ENCODE measurements at regions not wholly inside any gene's neighbourhood (a gene's known extent, or its start where the extent isn't known, plus 50 kb on each side); places are given as distances from the start of the nearest gene placed in this dataset.

- H3K9ac ChIP-seq (ENCODE audit: low read length in 2 of 2): no peak overlapping the region
- no peak overlapping the region for H3K27ac ChIP-seq (ENCODE audit: low read length)
- H3K4me3 ChIP-seq (ENCODE audit: low read length in 2 of 2): no peak overlapping the region
- no peaks in the 10 kb centered on the region for H3K27me3 ChIP-seq (ENCODE audit: control insufficient read depth in 1 of 2, insufficient read depth in 2 of 2, low read length in 2 of 2)
- no peaks in the 10 kb centered on the region for H3K9me3 ChIP-seq (ENCODE audit: control insufficient read depth in 2 of 2, low read length in 2 of 2)
- no peaks in the 10 kb centered on the region for H3K36me3 ChIP-seq (ENCODE audit: control insufficient read depth in 2 of 2, insufficient read depth in 2 of 2, low read length in 2 of 2)
- H3K4me1 ChIP-seq (ENCODE audit: control insufficient read depth, insufficient read depth, low read length): no peaks in the 10 kb centered on the region
Observed at GRCh38 chr2:104572834-104573233, 281.1 kb upstream of the POU3F3 start.

- Histone ChIP-seq H3K36me3 (ENCODE audit: control insufficient read depth in 2 of 2, insufficient read depth in 2 of 2, low read length in 2 of 2) (no peaks in the 10 kb centered on the region), H3K27me3 (ENCODE audit: control insufficient read depth in 1 of 2, insufficient read depth in 2 of 2, low read length in 2 of 2) (peaks cover 0 to 3% of the 10 kb centered on the region in 2 donors), H3K27ac (ENCODE audit: low read length) (no peak overlapping the region), H3K4me3 (ENCODE audit: low read length in 2 of 2) (no peak overlapping the region), H3K9me3 (ENCODE audit: control insufficient read depth in 2 of 2, low read length in 2 of 2) (no peaks in the 10 kb centered on the region), H3K9ac (ENCODE audit: low read length in 2 of 2) (no peak overlapping the region), H3K4me1 (ENCODE audit: control insufficient read depth, insufficient read depth, low read length) (no peaks in the 10 kb centered on the region)
Observed at GRCh38 chr2:104574367-104574766, 279.5 kb upstream of the POU3F3 start.

GRCh38 chr2:104577143-104577542 is 276.8 kb upstream of the POU3F3 start:
- Histone ChIP-seq H3K27ac (ENCODE audit: low read length) (no peak overlapping the region), H3K27me3 (ENCODE audit: control insufficient read depth in 1 of 2, insufficient read depth in 2 of 2, low read length in 2 of 2) (peaks cover 0 to 5% of the 10 kb centered on the region in 2 donors), H3K4me3 (ENCODE audit: low read length in 2 of 2) (no peak overlapping the region), H3K9me3 (ENCODE audit: control insufficient read depth in 2 of 2, low read length in 2 of 2) (no peaks in the 10 kb centered on the region), H3K36me3 (ENCODE audit: control insufficient read depth in 2 of 2, insufficient read depth in 2 of 2, low read length in 2 of 2) (no peaks in the 10 kb centered on the region), H3K4me1 (ENCODE audit: control insufficient read depth, insufficient read depth, low read length) (no peaks in the 10 kb centered on the region), H3K9ac (ENCODE audit: low read length in 2 of 2) (no peak overlapping the region)

DNA sequence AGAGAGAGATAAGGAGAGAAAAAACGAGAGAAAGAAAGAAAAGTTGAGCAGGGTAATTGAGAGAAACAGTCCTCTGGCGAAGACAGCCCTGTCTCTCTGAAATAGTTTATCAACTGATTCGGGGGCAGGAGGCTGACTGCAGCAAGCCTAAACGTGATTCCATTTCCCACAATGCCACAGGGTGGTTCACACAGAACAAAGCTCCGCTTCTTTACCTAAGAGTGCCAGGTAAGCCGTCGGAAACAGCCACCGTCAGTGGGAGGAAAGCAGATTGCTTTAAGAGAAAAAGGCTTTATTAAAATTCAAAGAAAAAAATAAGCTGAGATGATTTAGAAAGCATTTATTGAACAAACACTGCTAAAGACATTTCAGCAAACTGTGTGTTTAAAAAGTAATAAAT is 271.4 kb upstream of the POU3F3 start:
- peaks cover 0 to 5% of the 10 kb centered on the region in 2 donors for H3K27me3 ChIP-seq (ENCODE audit: control insufficient read depth in 1 of 2, insufficient read depth in 2 of 2, low read length in 2 of 2)

DNA sequence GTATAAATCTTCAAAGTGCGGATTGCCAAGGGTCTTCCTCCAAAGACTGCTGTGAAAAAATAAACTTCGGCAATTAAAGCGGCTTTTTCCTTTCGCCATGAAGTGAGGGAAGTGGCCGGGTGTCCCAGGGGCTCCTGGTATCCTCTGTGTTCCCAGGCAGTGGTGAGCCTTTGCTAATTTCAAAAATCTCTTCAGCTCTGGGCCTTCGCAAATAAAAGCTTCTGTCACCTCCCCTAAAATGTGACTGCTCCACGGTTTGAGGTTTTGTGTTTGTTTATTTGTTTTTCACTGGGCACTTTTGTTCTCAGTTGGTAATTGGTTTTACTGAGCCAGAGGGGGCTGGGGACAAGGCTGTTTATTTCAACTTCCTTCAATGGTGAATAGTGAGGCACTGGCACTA is 270.1 kb upstream of the POU3F3 start:
- peaks cover 0 to 4% of the 10 kb centered on the region in 2 donors for H3K27me3 ChIP-seq (ENCODE audit: control insufficient read depth in 1 of 2, insufficient read depth in 2 of 2, low read length in 2 of 2)

More for the DNA sequence above, 271.4 kb upstream of the POU3F3 start:
- Histone ChIP-seq H3K36me3 (ENCODE audit: control insufficient read depth in 2 of 2, insufficient read depth in 2 of 2, low read length in 2 of 2) (no peaks in the 10 kb centered on the region), H3K27ac (ENCODE audit: low read length) (no peak overlapping the region), H3K9me3 (ENCODE audit: control insufficient read depth in 2 of 2, low read length in 2 of 2) (no peaks in the 10 kb centered on the region), H3K4me1 (ENCODE audit: control insufficient read depth, insufficient read depth, low read length) (no peaks in the 10 kb centered on the region), H3K9ac (ENCODE audit: low read length in 2 of 2) (no peak overlapping the region), H3K4me3 (ENCODE audit: low read length in 2 of 2) (no peak overlapping the region)

DNA sequence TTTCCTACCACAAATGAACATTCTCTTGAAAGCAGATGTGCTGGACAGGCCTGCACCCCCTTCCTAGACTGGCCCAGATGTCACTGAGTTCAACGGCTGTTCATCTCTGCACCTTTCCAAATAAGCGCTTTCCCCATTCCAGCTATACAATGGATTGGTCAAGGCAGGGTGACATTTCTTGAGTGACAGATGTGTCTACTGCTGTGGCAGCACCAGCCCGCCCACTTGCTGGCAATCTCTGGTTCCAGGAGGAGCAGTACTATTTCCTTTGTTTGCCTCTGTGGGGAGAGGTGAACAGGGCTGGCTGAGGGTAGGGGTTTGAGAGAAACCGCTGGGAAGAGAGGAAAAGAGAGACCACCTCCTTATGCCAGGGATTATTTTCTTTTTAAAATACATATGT is 269.5 kb upstream of the POU3F3 start:
- no peaks in the 10 kb centered on the region for H3K9me3 ChIP-seq (ENCODE audit: control insufficient read depth in 2 of 2, low read length in 2 of 2)
- H3K4me3 ChIP-seq (ENCODE audit: low read length in 2 of 2): no peak overlapping the region
- peaks cover 0 to 2% of the 10 kb centered on the region in 2 donors for H3K27me3 ChIP-seq (ENCODE audit: control insufficient read depth in 1 of 2, insufficient read depth in 2 of 2, low read length in 2 of 2)
- H3K27ac ChIP-seq (ENCODE audit: low read length): no peak overlapping the region
- no peaks in the 10 kb centered on the region for H3K36me3 ChIP-seq (ENCODE audit: control insufficient read depth in 2 of 2, insufficient read depth in 2 of 2, low read length in 2 of 2)
- no peaks in the 10 kb centered on the region for H3K4me1 ChIP-seq (ENCODE audit: control insufficient read depth, insufficient read depth, low read length)
- no peak overlapping the region for H3K9ac ChIP-seq (ENCODE audit: low read length in 2 of 2)

More for the DNA sequence above, 270.1 kb upstream of the POU3F3 start:
- Histone ChIP-seq H3K9ac (ENCODE audit: low read length in 2 of 2) (no peak overlapping the region), H3K4me3 (ENCODE audit: low read length in 2 of 2) (no peak overlapping the region), H3K9me3 (ENCODE audit: control insufficient read depth in 2 of 2, low read length in 2 of 2) (no peaks in the 10 kb centered on the region), H3K4me1 (ENCODE audit: control insufficient read depth, insufficient read depth, low read length) (no peaks in the 10 kb centered on the region), H3K27ac (ENCODE audit: low read length) (no peak overlapping the region), H3K36me3 (ENCODE audit: control insufficient read depth in 2 of 2, insufficient read depth in 2 of 2, low read length in 2 of 2) (no peaks in the 10 kb centered on the region)

- H3K36me3 ChIP-seq (ENCODE audit: control insufficient read depth in 2 of 2, insufficient read depth in 2 of 2, low read length in 2 of 2): no peaks in the 10 kb centered on the region
- H3K4me1 ChIP-seq (ENCODE audit: control insufficient read depth, insufficient read depth, low read length): no peaks in the 10 kb centered on the region
- H3K27me3 ChIP-seq (ENCODE audit: control insufficient read depth in 1 of 2, insufficient read depth in 2 of 2, low read length in 2 of 2): no peaks in the 10 kb centered on the region
- H3K27ac ChIP-seq (ENCODE audit: low read length): no peak overlapping the region
- H3K9ac ChIP-seq (ENCODE audit: low read length in 2 of 2): no peak overlapping the region
- no peak overlapping the region for H3K4me3 ChIP-seq (ENCODE audit: low read length in 2 of 2)
- peaks cover 3 to 11% of the 10 kb centered on the region in 2 donors for H3K9me3 ChIP-seq (ENCODE audit: control insufficient read depth in 2 of 2, low read length in 2 of 2)
Observed at GRCh38 chr2:104595576-104595975, 258.3 kb upstream of the POU3F3 start.

DNA sequence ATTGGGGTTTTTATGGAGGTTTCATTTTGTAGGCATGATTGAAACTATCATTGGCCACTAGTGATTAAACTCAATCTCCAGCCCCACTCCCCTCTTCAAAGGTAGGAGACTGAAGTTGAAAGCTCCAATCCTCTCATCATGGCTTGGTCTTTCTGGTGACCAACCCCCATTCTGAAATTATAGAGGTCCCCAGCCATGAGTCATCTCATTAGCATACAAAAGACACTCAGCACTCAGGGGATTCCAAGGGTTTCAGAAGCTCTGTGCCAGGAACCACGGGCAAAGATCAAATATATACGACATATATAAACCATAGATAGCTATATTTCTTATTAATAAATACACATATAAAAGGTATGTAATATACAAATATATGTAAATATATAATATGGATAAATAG is 256.0 kb upstream of the POU3F3 start:
- Histone ChIP-seq H3K4me1 (ENCODE audit: control insufficient read depth, insufficient read depth, low read length) (no peaks in the 10 kb centered on the region), H3K9ac (ENCODE audit: low read length in 2 of 2) (no peak overlapping the region), H3K27ac (ENCODE audit: low read length) (no peak overlapping the region), H3K36me3 (ENCODE audit: control insufficient read depth in 2 of 2, insufficient read depth in 2 of 2, low read length in 2 of 2) (no peaks in the 10 kb centered on the region), H3K4me3 (ENCODE audit: low read length in 2 of 2) (no peak overlapping the region), H3K27me3 (ENCODE audit: control insufficient read depth in 1 of 2, insufficient read depth in 2 of 2, low read length in 2 of 2) (no peaks in the 10 kb centered on the region), H3K9me3 (ENCODE audit: control insufficient read depth in 2 of 2, low read length in 2 of 2) (peaks cover 3 to 8% of the 10 kb centered on the region in 2 donors)

DNA sequence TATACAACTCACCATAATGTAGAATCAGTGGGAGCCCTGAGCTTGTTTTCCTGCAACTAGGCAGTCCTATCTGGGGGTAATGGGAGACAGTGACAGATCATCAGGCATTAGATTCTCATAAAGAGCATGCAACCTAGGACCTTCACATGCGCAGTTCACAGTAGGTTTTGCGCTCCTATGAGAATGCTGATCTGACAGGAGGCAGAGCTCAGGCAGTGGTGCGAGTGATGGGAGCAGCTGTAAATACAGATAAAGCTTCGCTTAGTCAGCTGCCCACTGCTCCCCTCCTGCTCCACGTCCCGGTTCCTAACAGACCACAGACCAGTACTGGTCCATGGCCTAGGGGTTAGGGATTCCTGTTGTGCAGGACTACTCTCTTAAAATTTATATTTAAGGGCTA is 255.3 kb upstream of the POU3F3 start:
- Histone ChIP-seq H3K4me1 (ENCODE audit: control insufficient read depth, insufficient read depth, low read length) (no peaks in the 10 kb centered on the region), H3K9me3 (ENCODE audit: control insufficient read depth in 2 of 2, low read length in 2 of 2) (peaks cover 3 to 8% of the 10 kb centered on the region in 2 donors), H3K27me3 (ENCODE audit: control insufficient read depth in 1 of 2, insufficient read depth in 2 of 2, low read length in 2 of 2) (no peaks in the 10 kb centered on the region), H3K36me3 (ENCODE audit: control insufficient read depth in 2 of 2, insufficient read depth in 2 of 2, low read length in 2 of 2) (no peaks in the 10 kb centered on the region), H3K4me3 (ENCODE audit: low read length in 2 of 2) (no peak overlapping the region), H3K27ac (ENCODE audit: low read length) (no peak overlapping the region), H3K9ac (ENCODE audit: low read length in 2 of 2) (no peak overlapping the region)

DNA sequence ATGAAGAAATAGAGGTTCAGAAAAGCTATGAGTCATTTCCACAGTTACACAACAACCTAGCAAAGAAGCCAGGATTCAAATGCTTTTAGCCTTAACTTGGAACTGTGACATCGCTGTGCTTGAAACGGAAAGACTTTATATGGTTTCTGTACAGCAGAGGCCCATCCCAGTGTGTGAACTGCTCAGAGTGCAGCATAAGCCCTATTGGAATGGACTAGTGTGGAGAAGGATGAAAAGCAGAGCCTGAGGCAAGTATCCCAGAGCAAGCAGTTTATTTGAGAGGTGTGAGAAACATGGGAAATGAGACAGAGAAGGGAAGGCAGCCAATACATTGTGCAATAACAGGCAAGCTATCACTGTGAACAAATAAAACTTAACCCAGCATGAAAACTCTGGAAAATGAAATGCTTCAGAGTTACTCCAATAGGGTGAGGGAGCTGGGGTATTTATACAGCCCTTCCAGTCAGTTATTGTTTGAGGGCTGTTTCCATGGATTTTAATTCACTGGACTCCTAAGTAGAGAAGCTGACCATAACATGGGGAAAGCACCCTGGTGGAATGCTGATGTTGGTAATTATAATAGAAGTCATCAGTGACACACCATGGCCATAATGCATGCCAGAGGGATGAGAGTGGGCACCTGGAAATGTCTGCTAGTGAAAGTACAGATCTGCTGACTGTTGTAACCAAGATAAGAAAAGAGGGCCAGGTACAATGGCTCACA is 254.0 kb upstream of the POU3F3 start:
- Histone ChIP-seq H3K9ac (ENCODE audit: low read length in 2 of 2) (no peak overlapping the region), H3K4me1 (ENCODE audit: control insufficient read depth, insufficient read depth, low read length) (no peaks in the 10 kb centered on the region), H3K27me3 (ENCODE audit: control insufficient read depth in 1 of 2, insufficient read depth in 2 of 2, low read length in 2 of 2) (no peaks in the 10 kb centered on the region), H3K9me3 (ENCODE audit: control insufficient read depth in 2 of 2, low read length in 2 of 2) (peaks cover 3 to 8% of the 10 kb centered on the region in 2 donors), H3K36me3 (ENCODE audit: control insufficient read depth in 2 of 2, insufficient read depth in 2 of 2, low read length in 2 of 2) (no peaks in the 10 kb centered on the region), H3K27ac (ENCODE audit: low read length) (no peak overlapping the region), H3K4me3 (ENCODE audit: low read length in 2 of 2) (no peak overlapping the region)

GRCh38 chr2:104606056-104606455 is 247.9 kb upstream of the POU3F3 start:
- no peak overlapping the region for H3K27ac ChIP-seq (ENCODE audit: low read length)
- no peaks in the 10 kb centered on the region for H3K4me1 ChIP-seq (ENCODE audit: control insufficient read depth, insufficient read depth, low read length)
- H3K9ac ChIP-seq (ENCODE audit: low read length in 2 of 2): no peak overlapping the region
- H3K4me3 ChIP-seq (ENCODE audit: low read length in 2 of 2): no peak overlapping the region
- no peaks in the 10 kb centered on the region for H3K36me3 ChIP-seq (ENCODE audit: control insufficient read depth in 2 of 2, insufficient read depth in 2 of 2, low read length in 2 of 2)
- H3K9me3 ChIP-seq (ENCODE audit: control insufficient read depth in 2 of 2, low read length in 2 of 2): no peaks in the 10 kb centered on the region
- no peaks in the 10 kb centered on the region for H3K27me3 ChIP-seq (ENCODE audit: control insufficient read depth in 1 of 2, insufficient read depth in 2 of 2, low read length in 2 of 2)
